ENCODE measurements at regions not wholly inside any gene's neighbourhood (a gene's known extent, or its start where the extent isn't known, plus 50 kb on each side); places are given as distances from the start of the nearest gene placed in this dataset.

DNA sequence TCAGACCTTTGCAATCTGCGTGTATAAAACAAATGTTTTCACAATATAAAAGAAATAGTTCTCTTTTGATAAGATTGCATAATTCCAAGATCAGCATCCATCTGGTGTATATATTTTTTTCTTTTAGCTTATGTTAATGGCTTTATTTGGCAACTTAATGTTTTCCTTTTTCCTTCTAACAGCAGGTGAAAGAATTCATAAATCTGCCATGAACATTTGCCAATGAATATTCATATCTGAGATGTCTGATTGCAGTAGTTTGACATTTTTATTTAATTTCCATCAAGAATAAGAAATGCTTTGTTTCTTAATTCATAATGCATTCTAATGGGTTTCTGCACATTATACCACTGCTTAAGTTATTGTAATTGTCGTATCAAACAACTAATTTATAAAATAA, 184.4 kb upstream of the ROBO2 start:
- DNase-seq (ENCODE audit: low spot score in 2 of 2) (no peak), FAIRE-seq (no peak)

DNA sequence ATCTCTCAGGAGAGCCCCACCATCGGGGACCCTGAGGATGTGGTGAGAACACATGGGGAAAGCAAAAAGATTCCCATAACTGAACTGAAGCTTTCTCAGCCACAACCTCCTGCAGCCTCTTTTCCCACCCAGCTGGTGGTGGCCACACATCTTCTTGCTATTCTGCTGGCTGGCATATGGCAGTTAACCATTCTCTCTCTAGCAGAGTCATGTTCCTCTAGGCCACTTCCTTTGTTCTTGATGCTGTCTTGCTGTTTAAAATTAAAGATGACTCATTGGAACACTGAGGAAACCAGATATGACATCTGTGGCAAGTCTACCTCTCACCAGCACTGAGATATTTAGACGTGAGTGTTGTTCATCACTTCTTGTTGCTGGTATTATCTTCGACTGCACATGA, 180.3 kb upstream of the ROBO2 start:
- no peak for FAIRE-seq

DNA sequence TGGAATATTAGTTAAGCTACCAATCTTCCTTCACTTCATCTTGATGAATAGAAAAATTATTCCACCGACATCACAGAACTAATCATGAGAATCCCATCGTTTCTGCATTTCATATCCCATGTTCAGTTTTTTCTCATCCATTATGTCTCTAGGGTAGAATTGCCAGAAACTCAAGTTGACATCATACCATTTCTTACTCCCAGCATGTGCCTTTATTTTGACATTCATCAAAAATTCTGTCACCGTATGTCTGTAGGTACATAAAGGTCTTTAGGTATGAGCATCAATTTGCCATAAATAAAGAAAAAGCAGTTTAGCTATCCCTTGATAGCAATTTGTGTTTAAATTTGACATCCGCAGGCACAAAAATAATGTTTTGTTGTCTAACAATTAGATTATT, 175.5 kb upstream of the ROBO2 start:
- DNase-seq (ENCODE audit: low spot score in 2 of 2) (no peak), FAIRE-seq (no peak)

More for the DNA sequence above, 180.3 kb upstream of the ROBO2 start:
- DNase-seq (ENCODE audit: low spot score in 2 of 2) = no peak

DNA sequence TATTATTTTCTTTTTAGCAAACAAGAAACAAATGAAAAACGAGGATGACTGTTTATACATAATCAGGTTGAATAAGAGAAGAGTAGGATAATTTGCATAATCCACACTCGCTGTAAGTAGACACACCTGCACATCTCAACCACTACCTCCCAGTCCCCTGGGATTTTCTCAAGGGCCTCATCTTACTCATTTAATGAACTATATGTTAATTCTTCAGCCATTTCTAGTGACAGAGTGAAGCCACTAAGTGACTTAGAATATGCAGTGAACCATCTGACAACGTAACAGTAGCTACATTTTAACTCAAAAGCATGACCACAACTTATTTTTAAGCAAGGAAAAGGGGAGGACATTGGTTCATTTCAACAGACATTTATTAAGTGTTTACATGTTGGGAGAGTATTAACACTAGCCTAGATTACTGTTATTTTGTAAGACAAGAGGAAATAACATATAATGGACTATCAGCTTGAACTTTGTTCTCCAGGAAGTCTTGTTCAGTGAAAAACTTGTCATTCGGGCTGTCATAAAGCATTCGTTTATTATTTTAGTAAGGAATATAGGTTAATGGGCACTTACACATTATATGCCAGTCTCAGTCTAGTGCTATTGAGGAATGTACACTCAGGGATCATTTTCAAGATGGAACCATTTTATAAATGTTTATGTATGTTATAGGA, 173.0 kb upstream of the ROBO2 start:
- FAIRE-seq (no peak), DNase-seq (ENCODE audit: low spot score in 2 of 2) (no peak)

DNA sequence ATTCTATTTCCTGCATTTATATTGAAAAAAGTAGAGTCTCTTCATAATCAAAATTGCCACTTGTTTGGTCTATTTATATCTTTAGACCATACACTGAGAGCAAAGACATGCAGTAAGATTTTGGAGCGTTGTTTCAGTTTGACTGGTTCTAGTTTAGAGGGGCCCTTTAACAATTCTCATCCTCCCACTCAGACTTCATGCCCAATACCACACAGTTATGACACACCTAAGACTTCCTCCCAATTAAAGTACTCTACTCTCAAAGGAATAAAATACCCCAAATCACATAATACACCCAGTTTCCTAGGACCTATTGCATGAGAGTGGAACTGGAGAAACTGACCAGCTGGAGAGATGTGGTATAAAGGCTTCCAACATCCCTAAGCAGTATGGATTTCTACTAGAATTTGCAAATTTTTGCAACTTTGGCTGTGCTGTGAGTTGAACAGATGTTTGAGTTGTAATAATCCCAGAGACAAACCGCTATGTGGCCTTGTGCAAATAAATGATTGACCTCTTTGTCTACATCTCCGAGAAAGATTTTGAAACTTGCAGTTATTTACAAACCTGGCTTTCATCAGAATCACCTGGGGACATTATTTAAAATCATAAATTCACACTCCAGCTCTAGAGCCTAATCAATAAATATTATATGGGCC, 170.0 kb upstream of the ROBO2 start:
- DNase-seq (ENCODE audit: low spot score in 2 of 2) (no peak), FAIRE-seq (no peak)

DNA sequence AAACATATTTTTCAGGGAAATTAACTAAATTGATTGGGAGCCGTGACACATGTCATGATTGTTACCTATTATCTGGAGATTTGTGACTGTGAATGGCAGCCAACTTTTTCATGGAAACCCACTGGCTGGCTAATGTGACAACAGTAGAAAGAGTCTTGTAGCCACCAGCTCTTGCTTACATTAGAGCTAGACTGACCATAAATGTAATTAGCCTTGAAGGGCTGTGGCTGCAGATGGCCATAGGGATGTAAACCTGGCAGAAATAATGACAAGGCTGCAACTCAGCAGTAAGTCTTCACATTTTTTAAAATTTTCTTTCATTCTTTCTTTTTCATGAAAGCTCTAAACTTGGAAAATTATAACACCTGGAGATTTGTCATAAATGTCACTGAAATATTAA, 168.2 kb upstream of the ROBO2 start:
- DNase-seq (ENCODE audit: low spot score in 2 of 2) = no peak
- FAIRE-seq = no peak

DNA sequence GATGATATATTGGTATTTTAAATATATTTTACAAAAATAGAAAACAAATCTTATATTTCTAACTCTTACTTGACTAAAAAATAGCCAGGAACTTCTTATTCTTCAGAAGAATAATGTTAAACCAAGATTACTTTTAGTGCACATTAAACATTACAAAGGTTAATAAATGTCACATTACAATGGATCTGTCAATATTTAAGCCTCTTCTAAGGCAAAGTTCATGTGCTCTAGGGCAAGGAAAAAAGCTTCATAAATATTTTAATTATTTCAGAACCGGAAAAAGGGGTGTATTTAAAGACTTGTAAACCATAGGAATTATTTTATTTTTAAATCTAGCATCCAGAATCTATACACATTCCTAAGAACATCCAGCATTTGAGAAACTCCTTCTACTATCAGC, 166.9 kb upstream of the ROBO2 start:
- FAIRE-seq (peak; percentile 6), DNase-seq (ENCODE audit: low spot score in 2 of 2) (no peak)

DNA sequence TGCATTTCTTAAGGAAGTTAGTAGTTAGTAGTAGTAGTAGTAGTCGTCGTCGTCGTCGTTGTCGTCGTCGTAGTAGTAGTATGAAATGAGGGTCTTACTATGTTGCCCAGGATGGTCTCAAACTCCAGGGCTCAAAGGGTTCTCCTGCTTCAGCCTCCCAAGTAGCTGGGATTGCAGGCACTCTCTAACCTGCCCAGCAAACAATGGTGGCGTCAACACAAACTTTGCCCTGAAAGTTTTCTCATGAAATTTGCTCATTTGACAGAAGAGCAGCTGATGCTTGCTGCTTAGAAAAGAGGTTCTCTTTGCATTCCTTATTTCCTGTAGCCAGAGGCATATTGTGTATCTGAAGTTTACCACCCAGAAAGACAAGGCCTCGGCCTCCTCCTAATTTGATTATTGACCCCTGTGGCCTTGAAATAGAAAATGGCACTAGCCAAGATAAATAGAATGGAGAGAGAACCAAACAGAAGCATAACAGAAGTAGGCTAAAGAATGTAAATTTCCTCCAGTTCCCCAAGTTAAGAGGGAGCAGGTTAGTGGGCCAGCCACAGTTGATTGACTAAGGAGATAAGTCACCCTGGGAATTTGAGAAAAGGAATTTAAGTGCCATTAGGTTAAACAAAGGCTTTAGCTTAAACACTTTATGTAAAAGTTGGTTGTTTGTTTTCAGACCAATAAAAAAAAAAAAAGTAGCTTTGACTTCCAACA, 166.2 kb upstream of the ROBO2 start:
- FAIRE-seq (no peak), DNase-seq (ENCODE audit: low spot score in 2 of 2) (no peak)

DNA sequence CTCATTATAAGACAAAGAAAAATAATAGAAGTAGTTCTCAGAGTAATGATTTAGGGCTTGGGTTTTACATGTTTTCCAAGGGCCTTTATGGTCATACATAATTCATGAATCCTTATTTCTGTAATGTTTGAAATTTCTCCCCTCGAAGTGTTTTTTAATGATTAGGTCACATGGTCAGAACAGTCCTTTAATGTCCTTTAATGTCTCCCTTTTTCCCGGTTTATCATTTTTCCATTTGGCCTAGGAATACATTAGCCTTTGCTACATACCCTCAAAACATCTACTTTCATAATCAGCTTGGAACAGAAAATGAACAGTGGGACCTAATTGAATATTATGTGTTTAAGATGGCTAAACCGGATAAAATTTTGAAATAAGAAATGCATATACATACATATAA, 159.9 kb upstream of the ROBO2 start:
- FAIRE-seq = no peak

DNA sequence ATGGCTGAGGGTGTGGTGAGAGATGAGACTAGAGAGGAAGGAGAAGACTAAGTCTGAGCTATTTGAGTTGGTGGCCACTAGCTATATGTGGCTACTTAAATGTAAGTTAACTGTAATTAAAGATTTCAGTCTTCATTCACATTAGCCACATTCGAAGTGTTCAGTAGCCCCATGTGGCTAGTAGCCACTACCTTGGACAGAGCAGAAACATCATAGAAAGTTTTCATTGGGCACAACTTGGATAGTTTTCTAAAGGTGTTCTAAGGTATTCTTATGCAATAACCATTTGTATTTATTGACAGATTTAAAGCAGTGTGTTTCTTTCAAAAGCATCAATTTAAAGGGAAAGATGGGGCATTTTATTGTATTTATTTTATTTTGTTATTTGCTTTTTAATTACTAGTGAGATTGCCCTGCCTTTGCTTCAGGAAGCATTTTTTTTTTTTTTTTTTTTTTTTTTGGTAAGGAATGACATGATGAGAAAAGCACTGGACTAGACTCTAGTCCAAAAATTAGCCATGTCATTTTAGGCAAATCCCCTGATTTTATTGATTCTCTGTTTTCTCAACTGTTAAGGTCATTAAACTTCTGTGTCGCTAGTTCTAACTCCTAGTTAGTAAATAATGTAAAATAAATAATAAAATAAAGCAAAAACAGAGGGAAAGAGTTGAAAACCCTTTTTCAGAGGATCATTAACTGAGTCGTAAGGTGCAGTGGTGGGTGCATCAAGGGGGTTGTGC, 153.0 kb upstream of the ROBO2 start:
- FAIRE-seq (no peak), DNase-seq (ENCODE audit: low spot score in 2 of 2) (no peak)

More for the DNA sequence above, 159.9 kb upstream of the ROBO2 start:
- DNase-seq (ENCODE audit: low spot score in 2 of 2) = no peak

DNA sequence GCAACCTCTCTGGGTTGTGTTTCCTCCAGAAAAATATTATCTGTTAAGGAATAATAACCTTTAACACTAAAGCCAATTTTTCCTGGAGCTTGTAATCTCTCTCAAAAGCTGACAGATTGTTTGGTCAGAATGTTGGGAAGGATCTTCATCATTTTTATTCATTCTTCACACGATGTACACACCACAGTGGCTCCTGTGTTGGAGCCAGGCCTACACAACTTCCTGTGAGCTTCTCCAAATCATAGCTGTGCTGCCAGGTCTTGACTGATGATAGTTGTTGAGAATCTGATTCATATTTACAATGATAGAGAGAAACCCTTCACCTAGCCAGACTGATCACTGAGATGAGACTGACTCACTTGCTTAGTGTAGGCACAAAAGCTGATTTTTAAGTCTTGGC, 151.0 kb upstream of the ROBO2 start:
- FAIRE-seq = no peak
- no peak for DNase-seq (ENCODE audit: low spot score in 2 of 2)

DNA sequence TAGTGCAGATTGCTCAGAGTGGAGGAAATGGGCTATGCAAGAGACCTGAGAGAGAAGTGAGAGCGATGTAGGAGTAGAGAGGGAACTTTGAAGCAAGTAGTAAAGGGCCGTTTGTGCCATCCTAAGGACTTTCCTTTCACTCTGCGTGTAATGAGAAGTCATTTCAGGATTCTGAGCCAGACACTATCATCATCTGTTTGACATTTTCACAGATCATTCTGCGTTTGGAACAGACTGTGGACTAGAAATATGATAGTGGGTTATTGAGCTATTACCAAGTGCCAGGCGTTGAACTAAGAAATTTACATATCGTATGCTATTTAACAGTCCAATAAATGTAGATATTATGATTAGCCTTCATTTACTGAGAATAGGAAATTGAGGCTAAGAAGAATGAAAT, 150.0 kb upstream of the ROBO2 start:
- no peak for DNase-seq (ENCODE audit: low spot score in 2 of 2)
- FAIRE-seq = no peak

DNA sequence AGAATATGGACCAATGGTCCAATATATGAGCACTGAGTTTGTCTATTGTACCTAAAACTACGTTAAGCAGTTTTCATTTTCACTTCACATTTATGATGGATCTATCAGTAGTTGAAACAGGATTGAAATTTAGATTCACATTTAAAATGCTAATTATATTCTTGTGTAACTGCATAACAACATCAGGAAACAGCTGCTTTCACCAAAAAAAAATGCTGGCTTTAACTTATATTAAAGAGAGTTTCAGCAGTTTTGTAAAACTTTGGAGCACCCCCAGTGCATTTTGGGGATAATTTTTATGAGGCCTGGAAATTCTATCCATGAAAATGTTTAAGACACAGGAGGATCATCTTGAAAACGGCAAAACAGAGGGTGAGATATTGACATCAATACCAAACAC, 142.8 kb upstream of the ROBO2 start:
- DNase-seq (ENCODE audit: low spot score in 2 of 2) = no peak

DNA sequence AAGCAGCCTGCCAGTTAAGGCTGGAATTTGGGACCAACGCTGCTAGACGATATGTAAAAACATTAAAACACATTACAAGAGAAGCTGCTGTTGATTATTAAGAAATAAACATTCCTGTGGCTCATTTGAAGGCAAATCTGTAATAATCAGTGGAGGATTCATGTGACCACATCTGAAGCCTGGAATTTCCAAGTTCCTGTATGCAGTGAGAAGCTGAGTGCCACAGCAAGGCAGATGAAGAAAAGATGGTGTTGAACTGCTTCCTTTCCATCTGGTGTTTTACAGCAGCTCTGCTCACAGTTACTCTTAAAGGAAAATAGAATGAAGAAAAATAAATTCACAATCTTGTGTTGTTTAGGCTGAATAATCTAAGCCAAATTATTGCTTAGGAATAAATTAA, 139.3 kb upstream of the ROBO2 start:
- FAIRE-seq (no peak), DNase-seq (ENCODE audit: low spot score in 2 of 2) (no peak)

More for the DNA sequence above, 142.8 kb upstream of the ROBO2 start:
- FAIRE-seq = no peak

DNA sequence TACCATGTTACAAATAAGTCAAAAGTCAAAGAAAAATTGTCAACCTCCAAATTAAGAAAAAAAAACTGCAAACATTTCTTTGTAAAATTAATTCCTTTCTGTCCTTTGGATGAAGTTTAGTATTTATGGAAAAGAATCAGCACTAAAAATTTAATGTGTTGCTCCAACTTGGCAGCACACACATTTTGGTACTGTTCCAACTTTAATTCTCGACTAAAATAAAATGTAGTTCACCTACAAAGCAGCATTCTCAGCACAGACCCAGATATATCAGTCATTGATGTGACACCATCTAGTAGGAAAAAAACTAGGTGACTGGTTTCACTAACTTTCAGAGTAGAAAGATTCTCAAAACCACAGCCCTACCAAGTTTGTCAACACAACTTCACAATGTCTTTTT, 131.7 kb upstream of the ROBO2 start:
- FAIRE-seq = no peak
- no peak for DNase-seq (ENCODE audit: low spot score in 2 of 2)

DNA sequence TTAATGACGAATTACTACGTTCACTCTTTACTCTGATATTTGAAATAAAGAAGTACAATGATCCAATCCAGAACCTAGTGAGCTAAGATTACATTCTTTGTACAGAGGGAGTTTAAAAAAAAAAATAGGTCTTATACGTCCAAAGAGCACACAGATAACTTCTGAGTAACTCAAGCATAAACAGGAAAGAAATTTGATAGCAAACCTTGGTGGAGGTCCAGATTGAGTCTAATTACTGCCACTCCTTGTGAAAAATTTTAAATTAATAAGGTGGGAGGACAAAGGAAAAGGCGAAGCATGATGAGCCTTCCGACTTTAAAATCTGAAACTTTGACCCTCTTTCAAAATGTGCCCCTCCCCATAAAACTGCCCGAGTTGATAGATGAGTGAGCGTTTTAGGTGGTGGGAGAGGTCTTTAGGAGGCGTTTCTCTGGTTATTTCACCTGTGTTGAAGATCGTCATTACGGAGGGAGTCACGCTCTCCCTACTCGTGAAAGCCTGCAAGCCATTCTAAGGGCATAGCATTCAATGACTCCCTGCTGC, 127.0 kb upstream of the ROBO2 start:
- FAIRE-seq (no peak), DNase-seq (ENCODE audit: low spot score in 2 of 2) (no peak)

DNA sequence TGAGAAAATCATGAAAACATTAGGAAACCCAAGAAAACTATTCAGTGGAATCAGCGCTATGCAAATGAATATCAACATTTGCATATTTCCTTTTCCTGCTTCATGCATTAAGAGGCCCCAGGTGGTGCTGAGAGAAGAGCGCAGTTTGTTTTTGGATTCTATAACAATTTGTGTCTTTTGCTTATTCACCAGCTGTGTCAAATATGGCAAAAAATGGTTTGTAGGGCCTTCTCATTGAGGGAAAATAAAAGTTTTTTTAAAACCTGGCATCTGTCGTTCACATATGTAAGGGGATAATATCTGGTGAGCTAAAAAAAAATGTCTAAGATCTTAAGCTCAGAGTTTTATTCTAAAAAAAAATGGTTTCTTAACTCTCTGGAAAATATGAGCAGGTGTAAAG, 122.5 kb upstream of the ROBO2 start:
- DNase-seq (ENCODE audit: low spot score in 2 of 2) = no peak
- FAIRE-seq = no peak

DNA sequence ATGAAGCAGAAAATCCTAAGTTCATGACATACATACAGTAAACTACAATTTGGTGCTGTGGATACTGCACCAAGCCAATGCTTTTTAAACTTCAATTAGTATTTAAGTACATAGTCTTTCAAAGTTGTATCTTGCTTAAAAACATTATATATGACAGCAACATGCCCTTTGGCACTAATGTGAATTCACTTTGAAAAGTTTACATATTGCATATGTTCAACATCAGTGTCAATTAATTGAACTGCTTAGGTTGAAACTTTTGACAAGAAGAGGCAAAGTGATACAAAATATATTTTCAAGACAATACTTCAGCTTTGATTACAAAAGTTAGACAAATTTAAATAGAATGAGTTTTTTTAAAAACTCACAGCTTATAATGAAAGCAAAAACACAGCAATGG, 119.4 kb upstream of the ROBO2 start:
- no peak for DNase-seq (ENCODE audit: low spot score in 2 of 2)
- FAIRE-seq = no peak

DNA sequence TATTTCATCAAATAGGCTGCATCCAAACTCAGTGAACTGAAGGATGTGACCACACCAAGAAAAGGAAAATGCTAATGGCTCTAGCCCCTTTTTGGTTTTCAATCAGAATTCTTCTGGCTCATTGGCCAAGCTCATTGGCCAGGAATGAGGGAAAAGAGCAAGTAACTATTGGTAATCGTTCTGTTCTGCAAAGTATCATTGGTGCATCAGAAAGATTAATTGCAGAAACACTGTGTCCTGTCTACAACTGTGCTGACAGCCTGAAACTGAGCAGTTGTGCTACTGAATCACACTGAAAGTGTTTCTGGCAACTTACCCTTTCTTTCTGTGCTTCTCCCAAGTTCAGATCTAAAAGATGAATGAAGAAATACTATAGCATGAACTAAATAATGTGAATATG, 116.4 kb upstream of the ROBO2 start:
- no peak for FAIRE-seq
- DNase-seq (ENCODE audit: low spot score in 2 of 2) = no peak

DNA sequence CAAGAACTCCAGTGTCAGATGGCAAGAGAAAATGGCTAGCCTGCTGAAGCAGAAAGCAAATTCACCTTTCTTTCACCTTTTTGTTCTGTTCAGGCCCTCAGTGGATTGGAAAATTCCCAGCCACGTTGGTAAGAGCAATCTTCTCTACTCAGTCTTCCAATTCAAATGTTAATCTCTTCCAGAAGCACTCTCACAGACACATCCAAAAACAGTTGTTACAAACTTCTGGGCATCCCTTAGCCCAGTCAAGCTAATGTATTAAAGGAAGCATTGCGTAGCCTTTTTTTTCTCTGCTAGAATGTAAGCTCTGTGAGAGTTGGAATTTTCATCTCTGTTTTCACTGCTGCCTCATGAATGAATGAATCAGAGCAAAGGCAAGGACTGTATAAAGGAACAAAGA, 109.2 kb upstream of the ROBO2 start:
- DNase-seq (ENCODE audit: low spot score in 2 of 2) (no peak), FAIRE-seq (no peak)

DNA sequence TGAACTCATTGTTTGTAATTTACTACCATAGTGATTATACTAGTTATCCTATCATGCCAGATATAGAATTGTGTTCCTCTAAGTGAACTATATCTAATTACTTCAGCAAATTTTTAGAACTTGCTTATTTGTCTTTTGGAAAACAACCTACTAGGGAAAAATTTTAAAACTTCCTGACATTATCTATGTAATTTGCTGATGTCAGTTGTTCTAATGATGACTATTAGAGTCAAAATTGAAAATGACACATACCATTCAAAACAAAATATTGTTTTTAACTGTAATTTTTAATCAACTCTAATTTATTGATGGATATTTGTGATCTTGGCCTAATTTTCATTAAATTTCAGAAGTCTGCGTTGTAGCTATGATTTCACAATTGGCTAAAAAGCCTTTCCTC, 106.7 kb upstream of the ROBO2 start:
- DNase-seq (ENCODE audit: low spot score in 2 of 2) (no peak), FAIRE-seq (no peak)

Measured in frontal cortex (tissue), 3 donors.